ENCODE measurements at regions not wholly inside any gene's neighbourhood (a gene's known extent, or its start where the extent isn't known, plus 50 kb on each side); places are given as distances from the start of the nearest gene placed in this dataset.
"Not testable (repeated sequence)": the region's sequence is repeated elsewhere in the genome, so short reads cannot be mapped to it uniquely, and the experiment has no call there.

DNA sequence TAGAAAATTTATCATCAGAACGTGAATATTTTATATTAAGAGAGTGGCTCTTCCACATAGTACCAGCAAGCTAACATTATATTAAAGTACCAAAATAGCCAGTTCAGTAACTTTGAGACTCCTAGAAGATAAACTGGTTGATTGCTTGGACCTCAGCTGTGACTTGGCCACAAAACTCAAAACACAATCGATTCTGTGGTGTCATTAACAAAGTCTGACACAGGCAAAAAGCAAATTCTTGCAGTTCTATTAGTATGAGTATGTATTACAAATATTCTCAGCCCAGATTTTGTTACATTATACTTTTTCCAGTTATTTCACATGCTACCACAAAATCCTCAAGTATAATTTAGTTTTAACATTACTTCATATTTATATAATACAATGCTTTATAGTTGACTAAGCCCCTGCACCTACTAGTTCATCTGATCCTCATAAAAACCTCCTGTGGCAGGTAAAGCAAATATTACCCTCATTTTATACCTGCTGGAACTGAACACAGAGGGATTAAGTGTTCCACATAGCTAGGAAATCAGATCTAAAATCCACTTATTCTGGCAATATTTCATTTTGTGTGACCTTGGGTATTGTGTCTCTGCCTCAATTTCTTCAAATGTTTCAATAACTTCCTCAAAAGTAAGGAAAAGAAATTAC lies 279.9 kb upstream of the MKLN1 start:
- DNase-seq (ENCODE audit: low read depth): no peak

DNA sequence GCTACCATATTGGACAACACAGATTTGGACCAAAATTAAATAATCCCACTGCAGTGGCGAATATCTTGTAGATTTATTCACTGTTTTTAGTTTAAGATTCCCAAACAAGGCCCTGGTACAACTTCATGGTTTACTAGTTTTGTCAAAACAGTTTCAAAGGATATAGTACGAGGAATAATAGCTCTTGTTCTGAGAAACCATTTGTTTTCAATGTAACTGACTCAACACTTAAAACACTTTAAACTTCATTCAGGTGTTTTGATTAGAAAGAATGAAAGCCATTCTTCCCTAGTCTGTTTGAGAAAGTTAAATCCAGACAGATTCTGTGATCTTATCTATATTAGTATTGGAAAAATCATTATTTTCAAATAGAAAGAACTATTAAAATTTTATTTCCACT lies 276.4 kb upstream of the MKLN1 start:
- no peak for DNase-seq (ENCODE audit: low read depth)

DNA sequence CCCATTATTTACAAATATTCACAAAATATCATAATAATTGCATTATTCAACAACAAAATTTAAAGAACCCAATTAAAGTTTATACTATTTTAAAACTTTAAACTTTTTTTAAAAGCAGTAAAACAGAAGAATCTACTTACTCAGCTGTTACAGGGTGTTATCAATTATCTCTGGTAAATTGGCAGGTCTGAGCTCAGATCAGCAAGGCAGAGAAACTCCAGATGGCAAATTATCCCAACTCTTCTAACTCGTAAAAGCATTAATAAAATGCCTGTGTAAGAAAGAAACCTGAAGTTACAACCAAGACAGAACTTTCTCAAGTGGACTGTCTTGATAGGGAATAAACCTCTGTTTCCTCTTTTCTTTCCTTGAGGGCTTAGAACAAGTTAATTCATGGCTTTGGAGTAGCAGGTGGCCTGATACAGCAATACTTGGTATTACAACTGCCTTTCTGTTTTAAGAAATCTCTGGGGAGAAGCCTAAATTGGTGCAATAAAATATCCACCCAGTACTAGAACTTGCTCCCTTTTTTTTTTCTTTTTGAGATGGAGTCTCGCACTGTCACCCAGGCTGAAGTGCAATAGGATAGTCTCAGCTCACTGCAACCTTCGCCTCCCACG lies 275.3 kb upstream of the MKLN1 start:
- no peak for DNase-seq (ENCODE audit: low read depth)

DNA sequence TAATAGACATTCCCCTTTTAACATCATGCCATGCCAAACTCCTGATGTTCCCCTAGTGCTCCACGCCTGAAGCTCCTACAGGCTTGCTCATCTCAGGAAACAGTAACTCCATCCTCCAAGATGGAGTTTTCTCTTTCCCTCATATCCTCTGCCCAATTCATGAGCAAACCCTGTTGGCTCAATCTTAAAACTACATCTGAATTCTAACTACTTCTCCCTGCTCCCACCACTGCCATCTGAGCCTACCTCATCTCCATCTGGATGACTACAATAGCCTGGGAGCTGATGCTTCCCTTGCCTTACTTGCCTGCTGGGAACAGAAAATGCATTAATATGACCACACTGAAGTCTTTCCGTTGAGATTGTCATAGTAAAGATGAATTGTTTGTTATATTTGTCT lies 271.7 kb upstream of the MKLN1 start:
- no peak for DNase-seq (ENCODE audit: low read depth)

DNA sequence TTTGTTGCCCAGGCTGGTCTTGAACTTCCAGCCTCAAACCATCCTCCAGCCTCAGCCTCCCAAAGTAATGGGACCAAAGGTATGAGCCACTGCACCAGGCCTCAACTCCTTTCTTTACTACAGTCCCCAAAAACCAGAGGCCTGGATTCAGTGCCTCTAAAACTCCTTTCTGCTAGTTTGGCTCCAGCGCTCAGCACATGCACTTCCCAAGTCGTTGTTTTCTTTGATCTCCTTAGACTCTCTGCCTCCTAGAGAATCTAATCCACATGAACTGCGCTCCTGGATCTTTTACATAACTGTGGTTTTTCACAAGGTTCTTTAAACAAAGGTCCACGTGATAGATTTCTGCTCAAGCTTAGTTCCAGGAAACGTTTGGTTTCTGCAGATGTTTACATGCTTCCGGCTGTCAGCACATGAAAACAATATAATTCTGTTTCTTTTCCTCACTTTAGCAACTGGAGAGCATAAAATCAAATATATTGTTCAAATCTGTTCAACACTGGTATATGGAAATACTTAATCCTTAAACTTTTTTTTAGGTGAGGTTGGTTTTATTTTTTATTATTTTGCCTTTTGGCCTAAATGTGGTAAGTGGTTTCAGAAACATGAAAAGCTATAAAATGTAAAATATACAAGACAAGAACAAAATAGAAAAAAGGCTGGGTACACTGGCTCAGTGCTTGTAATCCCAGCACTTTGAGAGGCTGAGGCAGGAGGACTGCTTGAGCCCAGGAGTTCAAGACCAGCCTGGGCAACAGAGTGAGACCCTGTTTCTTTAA lies 270.5 kb upstream of the MKLN1 start:
- DNase-seq (ENCODE audit: low read depth): peak; percentile 96

DNA sequence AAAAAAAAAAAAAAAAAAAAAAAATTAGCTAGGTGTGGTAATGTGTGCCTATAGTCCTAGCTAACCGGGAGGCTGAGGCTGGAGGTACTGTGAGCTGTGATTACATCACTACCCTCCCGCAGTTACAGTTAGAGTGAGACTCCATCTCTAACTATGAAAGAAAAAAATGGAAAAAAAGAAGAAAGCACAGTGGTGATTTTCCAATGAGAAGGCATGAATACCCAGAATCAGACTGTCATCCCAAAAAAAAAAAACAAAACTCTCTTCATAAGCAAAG lies 269.9 kb upstream of the MKLN1 start:
- DNase-seq (ENCODE audit: low read depth): no peak

DNA sequence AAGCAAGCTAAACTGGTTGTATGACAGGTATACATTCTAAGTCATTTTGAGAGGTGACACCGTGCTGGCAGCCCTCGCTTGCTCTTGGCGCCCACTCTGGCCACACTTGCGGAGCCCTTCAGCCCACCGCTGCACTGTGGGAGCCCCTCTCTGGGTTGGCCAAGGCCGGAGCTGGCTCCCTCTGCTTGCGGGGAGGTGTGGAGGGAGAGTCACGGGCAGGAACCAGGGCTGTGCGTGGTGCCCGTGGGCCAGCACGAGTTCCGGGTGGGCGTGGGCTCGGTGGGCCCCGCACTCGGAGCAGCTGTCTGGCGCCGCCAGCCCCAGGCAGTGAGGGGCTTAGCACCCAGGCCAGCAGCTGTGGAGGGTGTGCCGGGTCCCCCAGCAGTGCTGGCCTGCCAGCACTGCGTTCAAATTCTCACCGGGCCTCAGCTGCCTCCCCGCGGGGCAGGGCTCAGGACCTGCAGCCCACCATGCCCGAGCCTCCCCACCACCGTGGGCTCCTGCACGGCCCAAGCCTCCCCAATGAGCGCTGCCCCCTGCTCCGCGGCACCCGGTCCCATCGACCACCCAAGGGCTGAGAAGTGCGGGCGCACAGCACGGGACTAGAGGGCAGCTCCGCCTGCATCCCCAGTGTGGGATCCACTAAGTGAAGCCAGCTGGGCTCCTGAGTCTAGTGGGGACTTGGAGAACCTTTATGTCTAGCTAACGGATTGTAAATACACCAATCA lies 269.0 kb upstream of the MKLN1 start:
- not testable (repeated sequence) for DNase-seq (ENCODE audit: low read depth)

DNA sequence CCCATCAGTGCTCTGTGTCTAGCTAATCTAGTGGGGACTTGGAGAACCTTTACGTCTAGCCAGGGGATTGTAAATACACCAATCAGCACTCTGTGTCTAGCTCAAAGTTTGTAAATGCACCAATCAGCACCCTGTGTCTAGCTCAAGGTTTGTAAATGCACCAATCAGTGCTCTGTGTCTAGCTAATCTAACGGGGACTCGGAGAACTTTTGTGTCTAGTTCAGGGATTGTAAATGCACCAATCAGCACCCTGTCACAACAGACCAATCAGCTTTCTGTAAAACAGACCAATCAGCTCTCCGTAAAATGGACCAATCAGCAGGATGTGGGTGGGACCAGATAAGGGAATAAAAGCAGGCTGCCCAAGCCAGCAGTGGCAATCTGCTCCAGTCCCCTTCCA lies 268.3 kb upstream of the MKLN1 start:
- DNase-seq (ENCODE audit: low read depth): not testable (repeated sequence)

DNA sequence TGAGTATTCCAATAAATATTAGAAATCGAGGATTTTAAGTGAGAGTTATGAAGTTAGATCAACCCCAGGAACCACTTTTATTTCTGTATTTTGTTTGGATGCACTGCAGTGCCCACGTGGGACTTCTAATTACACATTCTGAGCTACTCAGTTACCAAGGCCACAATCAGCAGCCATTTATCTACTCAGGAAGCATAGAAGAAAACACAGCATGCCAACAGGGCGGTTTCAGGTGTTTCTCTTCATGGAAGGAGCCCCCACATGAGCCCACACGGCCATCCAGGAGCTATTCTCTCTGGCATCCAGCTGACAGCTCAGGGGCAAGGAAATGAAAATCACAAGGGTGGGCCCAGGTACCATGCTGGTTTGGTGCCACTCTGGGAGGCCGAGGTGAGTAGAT lies 266.5 kb upstream of the MKLN1 start:
- no peak for DNase-seq (ENCODE audit: low read depth)

DNA sequence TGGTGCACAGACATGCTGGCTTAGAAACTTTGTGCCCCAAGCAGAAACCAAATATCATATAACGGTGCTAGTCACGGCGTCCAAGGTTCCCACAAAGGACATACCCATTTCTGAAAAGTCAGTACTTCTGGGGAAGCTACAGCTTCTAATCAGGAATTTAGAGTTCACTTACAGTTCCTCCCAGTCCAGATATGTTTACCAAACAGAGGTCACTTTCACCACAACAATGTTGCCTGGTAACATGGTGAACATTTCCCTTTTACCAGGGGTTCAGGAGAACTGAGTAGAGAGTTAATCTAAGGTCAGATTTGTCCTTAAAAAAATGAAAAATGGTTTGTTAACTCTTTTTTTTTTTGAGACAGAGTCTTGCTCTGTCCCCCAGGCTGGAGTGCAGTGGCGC lies 265.9 kb upstream of the MKLN1 start:
- DNase-seq (ENCODE audit: low read depth): no peak

DNA sequence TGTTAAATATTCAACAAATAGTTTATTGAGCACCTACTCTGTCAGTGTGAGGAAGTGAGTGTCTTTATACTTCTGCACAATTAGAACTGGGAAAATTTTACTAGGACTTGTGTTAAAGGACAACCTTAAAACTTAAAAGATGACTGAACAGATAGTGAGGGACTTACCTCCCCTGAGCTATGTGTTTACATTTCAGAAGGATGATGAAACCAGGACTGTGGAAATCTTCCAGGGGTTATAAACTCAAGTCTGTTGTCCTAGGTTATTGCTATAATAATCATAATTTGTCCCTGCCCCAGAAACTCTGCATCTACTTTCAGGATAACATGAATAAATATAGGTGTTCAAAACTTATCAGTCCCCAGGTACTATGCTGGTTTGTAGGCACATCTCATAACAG lies 261.0 kb upstream of the MKLN1 start:
- peak; percentile 87 for DNase-seq (ENCODE audit: low read depth)

DNA sequence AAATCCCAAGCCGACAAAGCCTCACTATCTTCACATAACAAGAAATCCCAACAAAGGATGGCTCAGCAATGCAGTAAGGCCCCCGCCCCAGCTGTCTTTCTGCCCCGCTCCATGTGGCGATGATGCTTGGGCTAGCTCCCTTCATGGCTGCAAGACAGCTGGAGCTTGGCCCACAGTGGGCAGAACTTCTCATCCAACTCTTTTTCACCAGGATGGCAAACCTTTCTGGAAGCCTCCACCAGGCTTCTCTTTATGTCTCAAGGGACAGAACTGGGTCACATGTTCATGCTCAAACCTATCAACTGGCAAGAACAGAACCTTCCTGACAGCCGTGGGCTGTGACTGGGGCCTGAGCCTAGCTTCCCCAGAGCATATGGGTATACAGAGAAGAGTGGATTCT lies 260.5 kb upstream of the MKLN1 start:
- no peak for DNase-seq (ENCODE audit: low read depth)

DNA sequence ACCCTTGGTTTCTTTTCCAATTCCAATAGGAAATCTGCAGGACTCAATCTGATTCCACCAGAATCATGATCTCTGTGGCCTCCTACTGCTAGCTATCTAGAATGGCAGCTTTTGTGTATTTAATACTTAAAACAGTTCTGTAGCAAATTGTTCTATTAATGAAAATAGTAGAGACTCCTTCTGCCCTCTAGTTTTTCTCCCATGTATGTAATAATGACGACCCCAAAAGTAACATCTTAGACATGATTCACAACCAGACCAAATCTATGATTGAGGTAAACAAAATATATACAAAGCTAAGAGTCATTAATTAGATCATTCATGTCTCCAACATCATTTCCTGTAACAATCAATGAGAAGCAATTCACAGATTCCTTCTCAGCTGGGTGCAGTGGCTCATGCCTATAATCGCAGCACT lies 259.1 kb upstream of the MKLN1 start:
- no peak for DNase-seq (ENCODE audit: low read depth)

DNA sequence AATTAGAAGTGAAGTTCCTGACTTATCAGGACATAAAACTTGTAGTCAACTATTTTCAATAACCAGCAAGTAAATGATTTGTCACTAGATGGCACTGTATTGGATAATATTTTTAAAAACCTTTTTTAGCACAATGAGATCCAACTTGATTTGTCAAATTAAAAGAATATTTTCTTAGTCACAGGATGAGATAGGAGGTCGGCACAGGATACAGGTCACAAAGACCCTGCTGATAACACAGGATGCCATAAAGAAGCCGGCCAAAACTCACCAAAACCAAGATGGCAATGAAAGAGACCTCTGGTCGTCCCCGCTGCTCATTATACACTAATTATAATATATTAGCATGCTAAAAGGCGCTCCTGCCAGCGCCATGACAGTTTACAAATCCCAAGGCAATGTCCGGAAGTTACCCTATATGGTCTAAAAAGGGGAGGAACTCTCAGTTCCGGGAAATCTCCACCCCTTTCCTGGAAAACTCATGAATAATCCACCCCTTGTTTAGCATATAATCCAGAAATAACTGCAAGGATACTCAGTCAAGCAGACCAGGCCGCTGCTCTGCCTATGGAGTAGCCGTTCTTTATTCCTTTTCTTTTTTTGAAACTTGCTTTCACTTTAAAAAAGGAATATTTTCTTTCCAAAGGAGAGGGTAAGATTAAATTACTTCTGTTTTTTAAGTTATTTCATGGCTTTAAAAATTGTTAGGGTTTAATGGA lies 255.7 kb upstream of the MKLN1 start:
- no peak for DNase-seq (ENCODE audit: low read depth)

DNA sequence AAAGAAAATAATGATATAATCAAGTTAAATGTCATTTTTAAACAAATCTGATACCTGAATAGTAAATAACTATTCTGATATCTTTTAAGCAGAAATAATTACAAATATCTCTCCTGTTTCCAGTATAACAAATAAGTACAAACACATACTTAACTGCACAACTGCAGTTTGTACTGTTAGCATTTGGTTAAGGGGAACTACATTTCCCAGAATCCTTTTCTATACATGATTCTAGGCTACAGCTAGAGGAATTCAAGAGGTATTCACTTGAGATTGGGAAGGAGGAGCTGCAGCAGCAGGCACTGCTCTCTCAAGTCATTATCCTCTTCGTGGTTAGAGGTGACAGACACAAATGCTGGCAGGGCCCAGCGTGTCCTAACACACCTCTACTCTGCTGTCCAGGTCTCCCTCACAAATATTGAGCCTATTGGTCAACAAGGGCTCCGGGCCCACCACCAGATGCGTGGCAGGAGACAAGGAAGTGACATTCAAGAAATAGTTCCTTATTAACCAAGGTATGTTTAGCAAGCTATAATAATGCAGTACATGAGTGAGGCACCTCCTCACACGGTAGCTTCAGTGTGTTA lies 255.1 kb upstream of the MKLN1 start:
- DNase-seq (ENCODE audit: low read depth): no peak

DNA sequence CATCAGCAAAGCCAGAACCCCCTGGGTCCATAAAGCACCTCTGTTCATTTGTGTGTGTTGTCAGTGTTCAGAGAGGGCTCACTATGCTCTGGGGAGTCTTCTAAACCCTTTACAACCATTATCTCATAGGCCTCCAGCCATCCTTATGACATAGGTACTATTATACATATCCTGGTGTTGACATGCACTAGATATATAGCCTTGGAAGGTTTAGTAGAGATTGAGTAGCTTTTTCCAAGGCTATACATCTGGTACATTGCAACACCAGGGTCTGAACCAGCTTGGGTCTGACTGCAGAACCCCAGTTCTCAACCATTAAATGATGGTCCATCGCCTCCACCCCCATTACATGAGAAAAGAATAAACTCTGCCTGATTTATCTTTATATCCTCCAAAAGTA lies 253.6 kb upstream of the MKLN1 start:
- no peak for DNase-seq (ENCODE audit: low read depth)

DNA sequence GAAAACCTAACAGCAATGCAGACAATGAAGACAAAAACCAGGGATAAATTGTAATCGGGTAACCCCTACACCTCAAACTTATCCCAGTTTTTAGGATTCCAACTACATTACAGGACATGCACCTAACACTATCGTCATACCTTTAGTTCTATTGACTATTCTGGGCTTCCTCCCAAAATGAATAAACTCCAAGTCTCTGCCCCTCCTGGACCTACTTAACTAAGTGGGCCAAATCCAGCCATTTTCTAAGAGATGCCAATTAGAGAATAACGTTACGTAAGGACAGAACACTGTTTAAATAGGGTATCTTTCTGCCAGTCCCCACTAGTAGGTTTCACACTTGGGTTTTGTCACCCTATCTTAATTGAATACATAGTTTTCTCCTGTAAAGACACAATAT lies 253.1 kb upstream of the MKLN1 start:
- DNase-seq (ENCODE audit: low read depth): no peak

DNA sequence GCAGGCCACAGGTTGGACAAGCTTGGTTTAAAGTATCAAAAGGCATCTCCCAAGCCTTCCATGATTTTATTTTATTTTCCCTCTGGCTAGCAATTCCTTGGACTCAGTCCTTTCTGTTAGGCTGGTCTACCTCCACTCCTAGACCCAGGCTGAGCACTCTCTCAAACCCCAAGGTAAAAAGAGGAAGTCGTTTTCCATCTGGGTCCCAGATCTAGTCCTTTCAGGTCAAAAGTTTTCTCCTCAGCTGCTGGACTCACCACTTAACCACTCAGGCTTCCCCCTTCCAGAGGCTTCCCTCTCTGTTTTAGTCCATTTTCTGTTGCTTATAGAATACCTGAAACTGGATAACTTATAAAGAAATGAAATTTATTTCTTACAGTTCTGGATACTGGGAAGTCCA lies 252.3 kb upstream of the MKLN1 start:
- no peak for DNase-seq (ENCODE audit: low read depth)

DNA sequence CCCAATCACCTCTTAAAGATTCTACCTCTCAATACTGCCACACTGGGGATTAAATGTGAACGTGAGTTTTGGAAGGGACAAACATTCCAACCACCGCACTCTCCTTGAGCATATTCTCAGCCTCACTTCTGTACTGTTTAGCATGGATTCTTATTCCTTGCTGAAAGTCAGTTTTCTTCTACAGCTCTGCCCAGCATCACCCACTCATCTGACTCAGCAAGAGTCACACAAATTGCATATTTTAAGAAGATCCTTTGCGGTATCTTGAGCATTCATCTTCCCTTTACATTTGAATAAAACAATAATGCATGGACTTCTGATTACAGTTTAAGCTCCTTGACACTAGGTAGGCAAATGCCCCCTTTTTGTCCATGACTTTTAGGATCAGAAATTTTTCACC lies 251.6 kb upstream of the MKLN1 start:
- peak; percentile 87 for DNase-seq (ENCODE audit: low read depth)

DNA sequence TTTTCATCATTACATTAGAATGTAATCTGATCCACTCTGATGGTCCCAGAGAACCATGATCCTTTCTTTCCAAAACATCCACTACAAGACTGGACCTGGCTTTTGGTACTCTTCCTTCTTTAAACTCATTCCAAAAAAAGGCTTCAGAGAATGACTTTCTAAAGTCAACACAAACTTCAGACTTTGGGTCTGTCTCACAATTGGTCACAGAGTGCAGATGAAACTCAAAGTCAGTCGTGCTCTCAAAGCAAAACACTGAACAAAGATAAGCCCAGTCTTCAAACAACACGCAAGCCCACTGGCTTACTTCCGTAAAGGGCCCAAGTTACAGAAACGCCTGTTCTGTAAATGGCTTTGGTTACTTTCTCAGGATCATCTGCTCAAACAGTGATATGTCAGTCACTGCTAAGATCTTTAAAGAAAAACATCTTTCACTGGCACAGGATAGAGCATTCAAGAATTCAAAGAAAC lies 250.9 kb upstream of the MKLN1 start:
- DNase-seq (ENCODE audit: low read depth): peak; percentile 41

DNA sequence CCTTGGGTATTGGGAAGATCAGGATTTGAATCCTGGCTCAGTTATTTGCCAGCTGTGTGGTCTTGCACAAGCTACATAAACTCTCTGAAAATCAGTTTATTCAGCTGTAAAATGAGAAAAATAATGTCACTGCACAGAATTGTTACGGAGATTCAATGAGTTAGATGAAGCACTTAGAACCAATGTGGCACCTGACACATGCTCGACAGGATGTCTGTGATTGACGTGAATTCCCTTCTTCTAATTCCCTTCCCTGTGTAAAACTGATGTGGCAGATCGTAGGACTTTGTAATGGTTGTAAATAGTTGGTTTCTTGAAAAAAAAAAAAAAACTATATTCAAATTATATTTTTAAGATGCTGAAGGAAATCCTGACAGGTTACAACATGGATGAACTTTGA lies 249.9 kb upstream of the MKLN1 start:
- DNase-seq (ENCODE audit: low read depth): no peak

DNA sequence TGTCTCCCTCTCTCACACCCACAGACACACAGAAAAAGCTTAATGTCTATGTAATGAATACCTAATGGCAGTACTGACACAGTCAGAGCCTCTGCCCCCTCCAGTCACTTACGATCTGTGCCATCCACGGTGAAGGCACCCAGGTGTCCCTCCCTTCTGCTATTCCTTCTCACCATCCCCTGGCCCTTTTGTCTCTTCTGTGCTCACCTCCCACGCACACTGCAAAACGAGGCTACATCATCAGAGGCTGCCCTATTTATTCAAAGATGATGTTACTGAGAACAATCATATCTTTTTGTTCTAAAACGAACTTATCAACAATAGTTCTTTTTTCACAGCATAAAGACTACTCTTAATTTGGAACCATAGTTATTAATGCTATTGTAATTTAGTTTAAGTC lies 246.9 kb upstream of the MKLN1 start:
- no peak for DNase-seq (ENCODE audit: low read depth)
